ENCODE measurements at regions not wholly inside any gene's neighbourhood (a gene's known extent, or its start where the extent isn't known, plus 50 kb on each side); places are given as distances from the start of the nearest gene placed in this dataset.
"Not testable (repeated sequence)": the region's sequence is repeated elsewhere in the genome, so short reads cannot be mapped to it uniquely, and the experiment has no call there.

DNA sequence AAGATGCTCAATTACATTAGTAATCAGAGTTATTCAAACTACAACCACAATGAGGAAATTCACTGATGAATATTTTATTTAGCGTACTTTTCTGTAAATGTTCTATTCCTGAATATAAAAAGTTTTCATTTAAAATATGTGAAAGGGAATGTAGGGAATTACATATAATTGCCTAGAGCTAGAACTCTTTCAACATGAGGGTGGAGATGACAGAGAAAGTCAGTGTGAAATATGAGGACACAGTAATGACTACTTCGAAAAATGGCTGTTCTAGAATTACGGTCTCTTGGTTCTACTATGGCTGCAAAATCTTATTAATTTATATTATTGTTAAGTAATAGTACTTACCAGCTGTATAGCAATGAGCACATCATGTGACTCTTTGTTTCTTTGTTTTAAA, 1647.4 kb upstream of the PIK3C3 start:
- DNase-seq, result no peak

DNA sequence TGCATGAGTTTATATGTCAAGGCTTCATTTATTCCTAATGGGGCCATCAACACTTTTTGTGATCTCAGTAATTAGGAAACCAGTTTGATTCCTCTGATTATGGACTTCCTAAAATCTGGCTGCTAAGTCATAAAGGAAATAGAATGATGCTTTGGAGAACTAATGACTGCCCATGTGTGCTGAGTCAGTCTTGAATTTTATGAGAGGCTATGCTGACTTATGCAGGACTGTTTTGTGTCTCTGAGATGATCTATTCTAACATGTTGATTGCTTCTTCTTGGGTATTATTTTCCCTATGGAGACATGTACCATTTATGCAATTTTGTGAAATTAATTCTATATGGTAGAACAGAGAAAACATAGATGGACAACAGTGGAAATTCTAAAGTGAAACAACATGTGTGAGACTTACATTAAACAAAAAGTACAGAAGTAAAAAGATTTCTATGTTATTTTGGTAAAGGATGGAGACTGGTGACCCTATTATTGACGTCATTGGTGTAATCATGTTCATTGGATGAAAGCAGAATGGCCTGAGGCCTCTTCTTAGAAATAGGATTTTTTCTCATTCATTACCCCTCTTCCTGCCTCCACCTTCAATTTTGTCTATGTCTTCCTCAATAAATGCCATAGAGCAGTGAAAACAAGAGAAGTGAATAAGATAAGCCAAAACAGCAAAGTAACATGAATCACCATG, 1658.2 kb upstream of the PIK3C3 start:
- no peak for DNase-seq

DNA sequence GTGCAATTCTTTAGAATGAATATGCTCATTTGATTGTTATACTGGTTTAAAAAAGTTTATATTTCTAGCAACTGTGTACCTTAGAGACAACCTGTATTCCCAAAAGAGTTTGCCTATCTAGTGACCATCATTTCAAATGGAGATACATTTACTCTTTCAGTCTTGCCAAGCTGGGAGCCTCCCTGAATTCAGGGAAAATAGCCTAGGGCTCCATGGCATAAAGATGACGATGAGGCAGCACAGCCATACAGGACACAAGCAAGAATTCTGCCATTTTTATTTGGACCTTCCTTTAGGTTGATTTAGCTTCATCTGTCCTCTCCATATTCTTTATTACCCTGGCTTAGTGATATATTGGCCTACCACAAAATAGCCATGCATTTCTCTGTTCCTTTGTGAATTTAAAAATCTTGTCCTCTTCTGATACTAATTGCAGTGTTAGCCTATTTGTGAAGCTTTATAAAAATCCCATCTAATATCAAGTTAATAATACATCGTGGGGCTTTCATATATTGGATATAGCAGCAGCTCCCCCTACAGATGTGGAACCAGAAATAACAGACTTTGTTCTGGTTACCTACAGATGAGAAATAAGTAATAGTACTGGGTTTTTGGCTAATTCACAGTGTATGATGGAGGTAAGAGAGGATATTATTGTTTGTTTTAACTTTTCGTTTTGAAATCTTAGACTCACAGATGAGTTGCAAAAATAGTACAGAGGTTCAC, 1661.9 kb upstream of the PIK3C3 start:
- DNase-seq, result no peak

DNA sequence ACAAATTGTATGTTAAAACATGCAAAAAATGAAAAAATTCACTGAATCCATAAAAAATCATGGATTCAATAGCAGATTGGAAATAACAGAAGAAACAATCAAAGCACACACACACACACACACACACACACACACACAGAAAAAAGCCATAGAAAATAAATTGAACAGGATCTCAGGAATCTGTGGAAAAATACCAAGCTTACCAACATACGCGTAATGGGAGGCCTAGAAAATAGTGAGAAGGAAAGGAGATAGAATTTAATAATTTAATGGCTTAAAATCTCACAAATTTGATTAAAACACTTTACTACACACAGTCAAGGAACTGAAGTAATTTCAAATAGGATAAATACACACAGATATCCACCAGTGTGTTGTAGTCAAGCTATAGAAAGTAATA, 1671.5 kb upstream of the PIK3C3 start:
- DNase-seq, result no peak

DNA sequence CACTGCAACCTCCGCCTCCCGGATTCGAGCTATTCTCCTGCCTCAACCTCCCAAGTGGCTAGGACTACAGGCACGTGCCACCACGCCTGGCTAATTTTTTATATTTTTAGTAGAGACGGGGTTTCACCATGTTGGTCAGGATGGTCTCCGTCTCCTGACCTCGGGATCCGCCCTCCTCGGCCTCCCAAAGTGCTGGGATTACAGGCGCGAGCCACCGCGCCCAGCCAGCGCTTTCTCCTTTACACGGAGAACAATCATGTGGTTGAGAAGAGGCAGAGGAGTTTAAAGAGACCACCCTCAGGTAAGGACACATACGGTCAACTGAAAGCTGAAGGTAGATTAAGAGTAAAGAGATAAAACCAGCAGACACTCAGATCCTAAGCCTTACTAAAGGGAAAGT, 1673.7 kb upstream of the PIK3C3 start:
- DNase-seq, result not testable (repeated sequence)

DNA sequence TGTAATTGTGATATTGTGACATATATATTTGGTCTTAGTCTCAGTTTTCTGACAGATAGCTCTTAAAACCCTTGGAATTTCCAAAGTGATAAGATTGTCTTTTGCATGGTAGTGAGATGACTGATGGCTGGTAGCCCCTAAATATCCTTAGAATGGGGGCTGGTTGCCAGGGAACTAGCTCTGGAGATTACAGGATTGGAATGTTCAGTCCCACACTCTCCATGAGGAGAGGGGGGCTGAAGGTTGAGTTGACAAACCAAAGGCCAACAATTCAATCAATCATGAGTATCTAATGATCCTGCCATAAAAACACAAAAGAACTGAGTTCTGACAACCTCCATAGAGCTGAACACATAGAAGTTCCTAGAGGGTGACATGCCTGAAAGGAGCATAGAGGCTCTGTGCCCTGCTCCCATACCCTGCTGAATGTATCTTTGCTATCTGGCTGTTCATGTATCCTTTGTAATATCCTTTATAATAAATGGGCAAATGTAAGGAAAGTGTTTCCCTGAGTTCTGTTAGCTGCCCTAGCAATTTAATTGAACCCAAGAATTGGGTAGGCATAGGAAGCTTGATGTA, 1680.3 kb upstream of the PIK3C3 start:
- DNase-seq, result no peak

DNA sequence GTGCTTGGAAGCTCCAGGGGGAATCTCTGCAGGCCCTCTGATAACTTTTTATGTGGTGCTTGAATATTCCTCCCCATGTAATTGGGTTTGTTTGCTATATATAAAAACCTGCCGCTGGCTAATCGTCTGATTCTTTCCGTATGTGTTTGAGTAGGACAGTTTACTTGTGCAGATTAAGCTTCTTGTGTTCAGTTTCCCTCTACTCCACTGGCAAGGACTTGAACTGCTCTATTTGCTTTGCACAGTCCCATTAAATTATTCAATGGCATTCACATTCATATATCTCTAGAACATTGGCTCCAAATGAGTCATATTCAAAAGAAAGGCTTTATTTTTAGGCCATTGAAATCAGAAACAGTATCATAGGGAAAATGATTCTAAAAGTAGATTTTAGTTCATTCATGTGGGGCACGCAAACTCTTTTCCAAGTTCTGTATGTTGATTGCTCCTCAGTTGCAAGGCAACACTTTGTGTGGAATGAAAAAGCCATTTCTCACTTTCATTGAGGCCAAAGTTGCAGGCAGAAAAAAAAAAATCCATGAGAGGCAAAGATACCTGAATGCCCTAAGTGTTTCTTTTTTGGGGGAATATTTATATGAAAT, 1682.3 kb upstream of the PIK3C3 start:
- no peak for DNase-seq

DNA sequence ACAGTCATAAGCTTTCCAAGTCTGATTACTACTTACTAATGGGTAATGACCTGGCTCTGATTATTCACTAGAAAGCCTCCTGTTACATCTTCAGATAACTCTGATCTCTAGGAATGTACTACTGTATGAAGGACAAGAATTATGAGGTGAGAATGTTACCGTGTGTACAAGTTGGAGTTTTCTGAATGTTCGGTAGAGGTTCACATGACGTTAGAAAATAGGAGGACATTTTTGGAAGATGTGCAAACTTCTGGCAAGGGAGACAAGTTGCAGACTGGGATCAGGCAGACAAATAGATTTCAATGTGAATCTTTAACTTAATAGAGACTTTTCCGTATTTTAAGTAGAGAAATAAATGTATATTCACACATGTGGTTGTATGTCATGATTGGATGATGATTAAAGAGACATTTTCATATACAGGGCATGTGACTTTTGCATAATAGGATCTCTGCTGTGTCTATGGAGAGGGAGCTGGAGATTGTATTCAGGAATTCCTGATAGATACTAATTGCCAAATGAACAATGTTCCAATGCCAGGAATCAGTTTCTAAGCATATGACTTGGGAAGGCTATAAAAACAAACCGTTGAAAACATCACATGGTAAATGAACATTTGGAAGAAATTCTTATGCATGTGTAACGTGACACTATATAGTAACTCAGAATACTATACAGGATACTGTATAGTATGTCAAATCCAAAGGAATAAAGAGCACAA, 1695.8 kb upstream of the PIK3C3 start:
- no peak for DNase-seq

DNA sequence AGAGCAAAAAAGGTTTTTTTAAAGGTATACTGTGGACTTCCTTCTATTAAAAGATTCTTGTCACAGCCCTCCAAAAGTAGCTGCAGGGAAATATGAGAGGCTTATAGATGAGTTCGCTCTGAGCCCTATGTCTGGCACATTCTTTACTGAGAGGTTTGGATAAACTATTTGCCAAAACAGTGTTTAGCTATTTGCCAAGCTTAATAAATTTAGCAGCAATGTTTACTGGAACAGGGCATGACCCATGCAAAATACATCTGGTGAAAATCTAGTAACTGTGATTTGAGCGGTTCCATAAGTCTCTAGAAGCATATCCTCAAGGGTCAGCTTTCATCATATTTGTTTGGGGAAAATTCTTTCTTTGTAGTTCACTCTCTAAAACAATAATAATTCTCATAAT, 1696.7 kb upstream of the PIK3C3 start:
- no peak for DNase-seq

DNA sequence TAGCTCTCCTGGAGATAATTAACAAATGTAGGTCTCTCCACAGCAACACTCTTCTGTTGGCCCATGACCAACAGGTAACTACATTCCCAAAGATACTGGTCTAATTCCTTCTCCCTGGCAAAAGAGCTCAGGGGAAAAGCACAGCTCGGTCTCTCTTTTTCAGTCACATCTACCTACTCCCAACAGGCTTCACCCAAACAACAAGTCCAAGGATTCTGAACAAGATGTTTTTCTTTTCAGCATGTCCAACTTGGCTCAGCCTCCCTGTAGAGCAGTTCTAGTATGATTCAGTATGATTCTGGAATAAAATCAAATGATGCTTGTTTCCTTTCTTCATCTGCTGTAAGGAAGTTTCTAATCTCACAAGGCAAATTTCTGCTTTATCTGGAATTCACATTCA, 1704.8 kb upstream of the PIK3C3 start:
- no peak for DNase-seq

DNA sequence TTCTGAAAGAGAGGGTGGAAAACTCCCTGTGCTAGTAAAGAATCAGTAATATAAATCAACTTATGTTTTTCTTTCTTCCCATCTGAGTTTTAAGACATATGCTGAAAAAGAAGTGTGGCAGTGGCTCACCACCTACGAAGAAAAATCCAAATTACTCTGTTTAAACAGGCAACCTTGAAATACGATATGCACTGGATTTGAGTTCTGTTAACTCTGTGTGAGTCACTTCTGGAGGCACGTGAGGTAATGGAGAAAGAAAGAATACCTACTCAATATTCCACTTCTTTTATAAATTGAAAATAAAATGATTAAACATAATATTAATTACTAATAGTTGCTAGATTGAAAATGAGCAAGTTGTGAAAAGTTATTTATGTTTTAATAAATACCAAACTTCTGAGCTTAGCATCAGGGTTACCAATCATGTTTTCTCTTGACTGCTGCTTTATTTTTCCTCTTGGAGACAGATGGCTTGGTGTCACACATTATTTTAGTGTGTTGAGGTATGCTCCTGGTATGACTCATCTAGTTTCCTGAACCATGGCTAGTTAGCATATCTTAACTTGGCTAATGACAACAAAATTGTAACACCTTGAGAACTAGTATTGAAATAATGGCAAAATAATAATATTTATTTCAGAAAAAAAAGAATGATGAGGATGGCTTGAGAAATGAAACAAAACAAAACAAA, 1705.5 kb upstream of the PIK3C3 start:
- DNase-seq, result no peak

DNA sequence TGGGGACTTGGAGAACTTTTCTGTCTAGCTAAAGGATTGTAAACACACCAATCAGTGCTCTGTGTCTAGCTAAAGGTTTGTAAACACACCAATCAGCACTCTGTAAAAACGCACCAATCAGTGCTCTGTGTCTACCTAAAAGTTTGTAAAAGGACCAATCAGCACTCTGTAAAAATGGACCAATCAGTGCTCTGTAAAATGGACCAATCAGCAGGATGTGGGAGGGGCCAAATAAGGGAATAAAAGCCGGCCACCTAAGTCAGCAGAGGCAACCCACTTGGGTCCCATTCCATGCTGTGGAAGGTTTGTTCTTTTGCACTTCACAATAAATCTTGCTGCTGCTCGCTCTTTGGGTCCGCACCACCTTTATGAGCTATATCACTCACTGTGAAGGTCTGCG, 1709.4 kb upstream of the PIK3C3 start:
- not testable (repeated sequence) for DNase-seq

DNA sequence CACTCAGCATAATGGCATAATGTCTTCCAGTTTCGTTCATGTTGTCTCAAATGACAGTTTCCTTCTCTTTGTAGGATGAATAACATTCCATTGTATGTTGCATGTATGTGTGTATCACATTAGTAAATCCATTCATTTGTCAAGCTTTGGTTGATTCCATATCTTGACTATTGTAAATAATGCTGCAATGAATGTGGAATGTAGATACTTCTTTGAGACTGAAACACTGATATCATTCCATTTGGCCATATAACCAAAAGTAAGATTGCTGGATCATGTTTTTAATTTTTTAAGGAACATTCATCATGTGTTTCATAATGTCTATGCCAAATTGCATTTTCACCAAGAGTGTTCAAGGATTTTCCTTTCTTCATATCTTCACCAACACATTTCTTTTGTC, 1711.4 kb upstream of the PIK3C3 start:
- DNase-seq, result no peak

DNA sequence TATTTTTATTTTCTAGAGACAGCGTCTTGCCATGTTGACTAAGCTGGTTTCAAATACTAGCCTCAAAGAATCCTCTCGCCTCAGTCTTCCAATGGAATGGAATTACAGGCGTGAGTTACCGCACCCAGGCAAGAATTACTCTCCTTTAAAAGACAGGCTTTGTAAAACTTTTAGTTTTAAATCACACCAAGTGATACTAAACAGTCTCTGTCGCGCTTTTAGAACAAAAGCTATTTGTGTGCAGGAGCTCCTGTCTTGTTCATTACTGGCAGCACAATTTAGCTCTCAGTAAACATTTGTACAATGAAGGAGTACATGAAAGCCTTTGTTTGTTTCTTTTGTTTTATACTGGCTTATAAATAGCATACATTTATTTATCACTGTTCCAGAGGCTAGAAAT, 1719.2 kb upstream of the PIK3C3 start:
- no peak for DNase-seq

DNA sequence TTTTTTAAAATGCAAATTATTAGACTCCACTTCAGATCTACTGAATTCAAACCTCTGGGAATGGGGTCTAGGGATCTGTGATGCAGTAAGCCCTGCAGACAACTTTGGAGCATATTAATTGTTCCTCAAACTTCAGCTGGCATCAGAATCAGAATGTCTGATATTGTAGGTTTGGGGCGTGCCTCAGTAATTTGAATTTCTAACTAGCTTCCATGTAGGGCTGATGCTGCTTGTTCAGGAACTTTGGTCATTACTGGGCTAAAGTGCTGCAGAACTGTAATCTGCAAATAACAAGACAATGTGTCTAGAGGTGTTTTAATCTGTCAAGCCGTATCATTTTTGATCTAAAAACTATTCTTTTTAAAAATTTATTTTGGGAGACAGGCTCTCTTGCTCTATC, 1719.7 kb upstream of the PIK3C3 start:
- DNase-seq, result no peak

DNA sequence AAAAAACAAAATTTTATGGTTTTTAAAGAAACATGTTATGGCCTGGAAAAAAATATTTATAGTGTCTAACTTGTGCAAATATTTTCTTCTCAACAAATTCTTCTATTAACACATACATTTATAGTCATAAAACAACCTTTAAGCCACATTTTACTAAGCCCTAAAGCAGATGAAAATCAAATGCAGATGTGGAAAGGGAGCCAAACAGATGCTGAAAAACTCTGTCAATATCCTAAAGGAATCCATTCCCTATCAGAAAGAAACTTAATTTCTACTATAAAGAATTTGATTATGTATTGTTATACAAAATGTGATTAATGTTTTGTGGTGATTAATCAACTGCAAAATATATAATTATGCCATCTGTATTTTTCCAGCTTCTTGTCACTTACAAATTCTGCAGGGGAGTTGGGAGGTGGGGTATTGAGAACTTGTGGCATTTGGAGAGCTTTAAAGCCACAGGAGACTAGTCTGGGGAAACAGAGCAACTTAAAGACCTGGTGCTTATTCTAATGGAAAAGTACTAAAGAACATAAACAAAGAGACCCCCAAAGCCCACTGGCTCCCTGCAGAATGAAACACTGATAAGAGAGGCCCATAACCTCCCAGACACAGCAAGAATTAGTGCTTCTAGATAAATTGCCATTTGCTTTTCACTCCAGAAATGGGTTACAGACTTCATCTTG, 1721.0 kb upstream of the PIK3C3 start:
- no peak for DNase-seq

DNA sequence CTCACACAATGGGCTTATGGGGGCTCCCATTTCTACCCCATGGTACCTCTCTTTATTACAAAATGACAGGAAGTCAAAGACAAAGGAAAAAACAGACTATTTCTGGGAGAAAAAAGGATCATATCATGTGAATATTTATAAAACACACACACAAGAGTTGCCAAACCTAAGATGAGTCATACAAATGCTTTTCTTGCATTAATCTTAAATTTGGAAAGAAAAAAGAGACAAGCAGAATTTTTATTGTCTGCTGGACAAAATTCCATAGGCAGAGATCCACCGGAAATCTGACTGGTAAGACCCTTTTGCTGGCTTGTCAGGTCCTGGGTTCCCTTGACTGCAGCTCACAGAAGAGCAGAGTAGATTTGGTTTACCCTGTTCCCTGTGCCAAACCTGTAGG, 1732.3 kb upstream of the PIK3C3 start:
- no peak for DNase-seq

DNA sequence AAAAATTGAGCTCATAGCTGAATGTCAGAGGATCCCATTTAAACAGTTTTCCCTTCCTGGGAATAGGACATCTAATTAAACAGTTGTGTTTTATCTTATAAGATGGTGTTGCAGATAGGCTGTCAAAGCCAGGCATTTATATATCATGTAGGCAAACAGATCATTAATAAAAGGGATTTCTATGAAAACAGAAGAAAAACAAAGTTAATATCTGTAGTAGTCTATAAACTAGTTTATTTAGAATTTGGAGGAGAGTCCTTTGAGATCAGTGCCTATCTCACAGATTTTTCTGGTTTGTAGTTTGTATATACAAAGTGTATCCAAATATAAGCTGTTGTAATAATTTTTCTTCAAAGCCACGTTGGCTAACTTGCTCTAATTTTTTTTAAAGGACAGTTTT, 1738.2 kb upstream of the PIK3C3 start:
- no peak for DNase-seq

DNA sequence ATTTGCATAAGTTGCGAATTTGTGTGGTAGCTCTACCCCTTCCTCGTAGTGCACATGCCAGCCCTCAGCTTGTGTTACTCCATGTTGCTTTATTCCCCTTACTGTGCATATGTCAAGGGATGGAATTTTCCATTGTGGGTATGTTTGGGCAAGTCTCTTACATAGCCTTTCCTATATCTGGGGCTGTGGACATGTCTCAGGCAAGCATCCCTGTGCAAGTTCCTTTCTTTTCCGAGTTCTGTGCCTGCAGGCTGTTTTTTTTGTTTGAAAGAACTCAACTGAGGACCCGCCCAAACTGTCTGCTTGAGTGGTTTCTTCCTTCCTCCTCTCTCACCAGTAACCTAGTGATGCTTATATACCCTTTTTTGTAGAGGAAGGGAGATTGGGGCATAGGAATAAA, 1739.1 kb upstream of the PIK3C3 start:
- no peak for DNase-seq

DNA sequence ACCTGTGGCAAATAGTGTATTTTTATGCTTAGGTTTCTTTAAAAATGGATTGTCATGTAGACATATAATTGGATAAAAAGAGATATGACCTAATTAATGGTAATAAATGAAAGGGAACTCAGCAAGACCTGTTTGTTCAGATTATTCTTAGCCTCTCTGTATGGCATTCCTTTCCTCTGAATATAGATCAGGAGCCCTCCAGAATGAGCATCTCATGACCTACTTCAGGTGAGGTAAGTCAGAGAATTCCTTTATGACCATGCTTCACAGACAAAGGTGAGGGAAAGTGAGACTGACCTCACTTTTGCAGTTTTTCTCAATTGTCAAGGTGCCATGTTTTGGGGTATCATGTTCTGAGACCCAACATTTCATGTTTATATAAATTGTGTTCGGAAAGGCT, 1744.3 kb upstream of the PIK3C3 start:
- no peak for DNase-seq

DNA sequence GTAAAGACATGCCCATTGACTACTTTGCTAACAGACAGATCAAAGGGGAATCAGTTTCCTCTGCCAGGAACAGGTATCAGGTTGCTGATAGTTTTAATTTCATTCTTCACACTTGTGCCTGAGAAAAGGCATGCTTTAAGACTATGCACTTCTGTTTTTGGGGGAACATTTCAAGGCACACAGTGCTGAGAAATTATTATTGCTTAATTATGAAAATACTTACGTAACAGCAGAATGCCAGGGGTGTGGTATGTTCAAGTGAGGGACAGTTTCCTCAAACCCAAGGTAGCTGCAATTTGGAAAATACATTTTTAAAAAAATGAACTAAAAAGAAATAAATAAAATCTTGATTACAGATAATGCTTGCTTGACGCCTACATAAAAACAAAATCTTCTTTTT, 1746.1 kb upstream of the PIK3C3 start:
- DNase-seq, result peak; percentile 7

DNA sequence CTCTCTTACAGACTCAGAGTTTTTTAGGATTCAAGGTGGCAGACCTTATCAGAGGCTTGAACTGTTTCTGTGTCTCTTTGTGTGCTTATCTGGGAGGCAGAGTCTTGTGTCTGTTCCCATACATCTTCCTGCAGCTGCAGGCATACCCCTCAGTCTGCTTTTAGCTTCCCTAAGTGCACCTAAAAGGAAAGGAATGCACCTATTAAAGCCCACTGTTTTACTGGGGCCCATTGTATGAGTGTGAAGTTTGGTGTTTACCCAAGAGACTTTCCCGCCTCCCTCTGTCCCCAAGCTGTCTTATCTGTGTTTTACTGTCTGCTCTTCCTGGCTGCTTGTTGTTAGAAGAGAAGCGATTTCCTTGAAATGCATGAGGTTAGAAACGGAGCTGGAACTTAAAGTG, 1757.3 kb upstream of the PIK3C3 start:
- DNase-seq, result no peak
